Liver (tissue), 8 donors: ENCODE measurements at regions not wholly inside any gene's neighbourhood (a gene's known extent, or its start where the extent isn't known, plus 50 kb on each side); places are given as distances from the start of the nearest gene placed in this dataset.

Experiments
- DNase-seq: peaks from one replicate; pipeline ENCODE4 v3.0.0-alpha.2; 2017; ENCODE audit warnings: low spot score
- H3K27ac ChIP-seq, 2 donors: one replicate each; pipeline ENCODE4 v1.7.0; 2013; ENCODE audit warnings: inconsistent platforms in 2 of 2, low read length in 2 of 2, control low read depth in 1 of 2, low read depth in 1 of 2, mild to moderate bottlenecking in 1 of 2
- H3K27me3 ChIP-seq, 4 donors: one replicate each; pipeline versions ENCODE4 v1.6.1 to v1.7.0; 2013; ENCODE audit warnings: low read length in 3 of 4, inconsistent platforms in 1 of 4, mild to moderate bottlenecking in 1 of 4, moderate library complexity in 1 of 4; ENCODE audit not compliant: control insufficient read depth in 4 of 4, insufficient read depth in 4 of 4
- H3K36me3 ChIP-seq, 4 donors: one replicate each; pipeline versions ENCODE4 v1.6.1 to v1.7.0; 2013; ENCODE audit warnings: low read length in 3 of 4, mild to moderate bottlenecking in 3 of 4, low read depth in 1 of 4, moderate library complexity in 1 of 4; ENCODE audit not compliant: control insufficient read depth in 4 of 4, insufficient read depth in 3 of 4
- H3K4me1 ChIP-seq, 4 donors: one replicate each; pipeline versions ENCODE4 v1.6.1 to v1.7.0; 2013; ENCODE audit warnings: low read length in 3 of 4, mild to moderate bottlenecking in 3 of 4, moderate library complexity in 1 of 4; ENCODE audit not compliant: control insufficient read depth in 4 of 4, insufficient read depth in 4 of 4
- H3K4me3 ChIP-seq, 3 donors: one replicate each; pipeline versions ENCODE4 v1.6.1 to v1.7.0; 2013; ENCODE audit warnings: low read length in 3 of 3, control low read depth in 1 of 3, low read depth in 1 of 3, mild to moderate bottlenecking in 1 of 3
- H3K9ac ChIP-seq, 2 donors: one replicate each; pipeline ENCODE4 v1.7.0; 2013; ENCODE audit warnings: low read length in 2 of 2, mild to moderate bottlenecking in 2 of 2, moderate library complexity in 2 of 2, control low read depth in 1 of 2, low read depth in 1 of 2
- H3K9me3 ChIP-seq, 4 donors: one replicate each; pipeline versions ENCODE4 v1.6.1 to v1.7.0; 2013; ENCODE audit warnings: low read length in 3 of 4; ENCODE audit not compliant: control insufficient read depth in 4 of 4
- CTCF ChIP-seq: fragments of 150-350 bp; IDR thresholded peaks from 2 replicates; pipeline ENCODE4 v1.5.1; 2017; ENCODE audit warnings: improper control_type of control experiment, low read depth, low read length; ENCODE audit not compliant: missing input control
- EGR1 ChIP-seq, 2 donors: IDR thresholded peaks; 2 replicates each; pipeline ENCODE4 v1.6.1; 2016 to 2018; ENCODE audit warnings: antibody characterized with exemption in 2 of 2, low read depth in 2 of 2
- FOXA1 ChIP-seq: IDR thresholded peaks from 2 replicates; pipeline ENCODE4 v1.6.1; 2016; ENCODE audit warnings: antibody characterized with exemption
- FOXA2 ChIP-seq: IDR thresholded peaks from 2 replicates; pipeline ENCODE4 v1.6.1; 2016; ENCODE audit warnings: antibody characterized with exemption
- GABPA ChIP-seq, 2 donors: IDR thresholded peaks in 1 of 2; conservative IDR thresholded peaks in 1 of 2; 2 replicates each; pipeline ENCODE4 v1.6.1; 2016; ENCODE audit warnings: antibody characterized with exemption in 2 of 2, mild to moderate bottlenecking in 1 of 2, moderate library complexity in 1 of 2
- HNF4A ChIP-seq, 2 donors: conservative IDR thresholded peaks; 2 replicates each; pipeline ENCODE4 v1.6.1; 2016; ENCODE audit warnings: antibody characterized with exemption in 2 of 2, mild to moderate bottlenecking in 2 of 2
- JUND ChIP-seq, 2 donors: IDR thresholded peaks; 2 replicates each; pipeline ENCODE4 v1.6.1; 2016; ENCODE audit warnings: antibody characterized with exemption in 2 of 2
- MAX ChIP-seq: IDR thresholded peaks from 2 replicates; pipeline ENCODE4 v1.6.1; 2016; ENCODE audit warnings: antibody characterized with exemption
- NR2F2 ChIP-seq: IDR thresholded peaks from 2 replicates; pipeline ENCODE4 v1.6.1; 2016; ENCODE audit warnings: antibody characterized with exemption
- RAD21 ChIP-seq, 2 donors: IDR thresholded peaks; 2 replicates each; pipeline ENCODE4 v1.6.1; 2016; ENCODE audit warnings: antibody characterized with exemption in 2 of 2, mild to moderate bottlenecking in 2 of 2
- RXRA ChIP-seq, 2 donors: IDR thresholded peaks; 2 replicates each; pipeline ENCODE4 v1.6.1; 2017 to 2018; ENCODE audit warnings: antibody characterized with exemption in 2 of 2, mild to moderate bottlenecking in 1 of 2
- SP1 ChIP-seq: IDR thresholded peaks from 2 replicates; pipeline ENCODE4 v1.6.1; 2018; ENCODE audit warnings: antibody characterized with exemption, mild to moderate bottlenecking
- TAF1 ChIP-seq: conservative IDR thresholded peaks from 2 replicates; pipeline ENCODE4 v1.6.1; 2016; ENCODE audit warnings: antibody characterized with exemption, mild to moderate bottlenecking
- WGBS: extraction: QIAGEN DNeasy Blood & Tissue Kit; methylation state at CpG from one replicate; pipeline ENCODE4 v1.1.7; 2013; 5-methylcytosine and 5-hydroxymethylcytosine counted together
- TF ChIP-seq, protein P1 (sequence below): IDR thresholded peaks from 2 replicates; pipeline ENCODE4 v1.6.1; 2016; ENCODE audit warnings: antibody characterized with exemption, mild to moderate bottlenecking
- donor health status: healthy.
- donor health status: healthy.
- donor health status: healthy.
- donor health status: healthy.
- donor health status: healthy.

DNA sequence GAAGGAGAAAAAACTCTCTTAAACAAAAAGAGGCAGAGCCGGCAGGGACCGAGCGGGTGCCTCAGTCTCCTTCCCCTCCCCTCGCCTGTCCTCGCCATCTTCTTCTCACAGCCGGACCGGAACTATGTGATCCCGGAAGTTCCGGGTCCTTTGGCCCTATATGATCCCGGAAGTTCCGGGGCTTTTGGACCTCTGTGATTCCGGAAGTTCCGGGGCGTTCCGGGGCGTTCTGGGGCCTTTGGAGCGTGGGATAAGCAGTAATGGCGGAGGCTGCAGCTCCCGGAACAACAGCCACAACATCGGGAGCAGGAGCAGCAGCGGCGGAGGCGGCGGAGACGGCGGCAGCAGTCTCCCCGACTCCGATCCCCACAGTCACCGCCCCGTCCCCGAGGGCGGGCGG is 98.9 kb upstream of the MED14 start:
- DNase-seq, result no peak
- 96% methylated on average over 33 of the region's 33 CpGs for WGBS
- H3K9ac ChIP-seq, result no peak overlapping the region
- no peaks in the 10 kb centered on the region for H3K9me3 ChIP-seq
- no peaks in the 10 kb centered on the region for H3K36me3 ChIP-seq
- TF ChIP-seq HNF4A (conservative IDR thresholded peaks at IDR 0.05) (no peak), MAX (no peak), RAD21 (IDR thresholded peaks at IDR 0.05) (no peak), TAF1 (no peak), GABPA (IDR thresholded peaks at IDR 0.05 in 1 of 2, conservative IDR thresholded peaks at IDR 0.05 in 1 of 2) (no peak)
- TF ChIP-seq, protein P1, sequence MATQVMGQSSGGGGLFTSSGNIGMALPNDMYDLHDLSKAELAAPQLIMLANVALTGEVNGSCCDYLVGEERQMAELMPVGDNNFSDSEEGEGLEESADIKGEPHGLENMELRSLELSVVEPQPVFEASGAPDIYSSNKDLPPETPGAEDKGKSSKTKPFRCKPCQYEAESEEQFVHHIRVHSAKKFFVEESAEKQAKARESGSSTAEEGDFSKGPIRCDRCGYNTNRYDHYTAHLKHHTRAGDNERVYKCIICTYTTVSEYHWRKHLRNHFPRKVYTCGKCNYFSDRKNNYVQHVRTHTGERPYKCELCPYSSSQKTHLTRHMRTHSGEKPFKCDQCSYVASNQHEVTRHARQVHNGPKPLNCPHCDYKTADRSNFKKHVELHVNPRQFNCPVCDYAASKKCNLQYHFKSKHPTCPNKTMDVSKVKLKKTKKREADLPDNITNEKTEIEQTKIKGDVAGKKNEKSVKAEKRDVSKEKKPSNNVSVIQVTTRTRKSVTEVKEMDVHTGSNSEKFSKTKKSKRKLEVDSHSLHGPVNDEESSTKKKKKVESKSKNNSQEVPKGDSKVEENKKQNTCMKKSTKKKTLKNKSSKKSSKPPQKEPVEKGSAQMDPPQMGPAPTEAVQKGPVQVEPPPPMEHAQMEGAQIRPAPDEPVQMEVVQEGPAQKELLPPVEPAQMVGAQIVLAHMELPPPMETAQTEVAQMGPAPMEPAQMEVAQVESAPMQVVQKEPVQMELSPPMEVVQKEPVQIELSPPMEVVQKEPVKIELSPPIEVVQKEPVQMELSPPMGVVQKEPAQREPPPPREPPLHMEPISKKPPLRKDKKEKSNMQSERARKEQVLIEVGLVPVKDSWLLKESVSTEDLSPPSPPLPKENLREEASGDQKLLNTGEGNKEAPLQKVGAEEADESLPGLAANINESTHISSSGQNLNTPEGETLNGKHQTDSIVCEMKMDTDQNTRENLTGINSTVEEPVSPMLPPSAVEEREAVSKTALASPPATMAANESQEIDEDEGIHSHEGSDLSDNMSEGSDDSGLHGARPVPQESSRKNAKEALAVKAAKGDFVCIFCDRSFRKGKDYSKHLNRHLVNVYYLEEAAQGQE, result no peak
- H3K4me1 ChIP-seq, result no peaks in the 10 kb centered on the region
- H3K27ac ChIP-seq, result no peak overlapping the region
- H3K4me3 ChIP-seq, result no peak overlapping the region
- H3K27me3 ChIP-seq, result no peaks in the 10 kb centered on the region

- no peaks in the 10 kb centered on the region for H3K36me3 ChIP-seq
- H3K4me1 ChIP-seq, result no peaks in the 10 kb centered on the region
- H3K27ac ChIP-seq, result no peak overlapping the region
- no peak overlapping the region for H3K9ac ChIP-seq
- DNase-seq, result no peak
- H3K9me3 ChIP-seq, result peaks cover 0 to 2% (median 0%) of the 10 kb centered on the region in 4 donors
- 86% methylated on average over 7 of the region's 7 CpGs for WGBS
- no peaks in the 10 kb centered on the region for H3K27me3 ChIP-seq
- no peak overlapping the region for H3K4me3 ChIP-seq
- TF ChIP-seq, protein P1, result no peak
- TF ChIP-seq MAX (no peak), NR2F2 (no peak), RXRA (IDR thresholded peaks at IDR 0.05) (no peak), FOXA1 (no peak)
Observed at GRCh38 chrX:40835526-40835925, 100.2 kb upstream of the MED14 start.

DNA sequence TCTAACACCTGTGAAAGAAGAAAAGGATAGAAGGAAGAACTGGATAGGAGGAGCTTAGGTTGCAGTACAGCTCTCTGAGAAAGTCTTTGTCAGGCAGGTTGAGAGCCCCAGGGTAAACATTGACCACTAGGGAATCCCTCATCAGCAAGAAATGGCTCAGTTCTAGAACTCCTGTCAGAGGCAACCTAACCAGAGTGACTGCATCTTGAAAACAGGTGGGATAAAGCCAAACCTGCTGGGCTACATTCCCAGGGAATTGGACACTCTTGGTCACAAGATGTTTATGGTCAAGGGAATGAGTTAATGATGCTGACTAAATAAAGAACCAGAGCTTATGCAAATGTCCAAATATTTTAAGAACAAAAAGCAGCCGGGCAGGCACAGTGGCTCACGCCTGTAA is 108.3 kb upstream of the MED14 start:
- 96% methylated on average over 2 of the region's 2 CpGs for WGBS
- H3K4me1 ChIP-seq, result no peaks in the 10 kb centered on the region
- peaks cover 0 to 18% (median 8%) of the 10 kb centered on the region in 4 donors for H3K9me3 ChIP-seq
- H3K27me3 ChIP-seq, result no peaks in the 10 kb centered on the region
- H3K27ac ChIP-seq, result no peak overlapping the region
- no peak overlapping the region for H3K4me3 ChIP-seq
- TF ChIP-seq FOXA1, result no peak
- no peak for TF ChIP-seq TAF1
- no peak for TF ChIP-seq MAX
- no peak for TF ChIP-seq HNF4A (conservative IDR thresholded peaks at IDR 0.05)
- TF ChIP-seq FOXA2, result no peak
- TF ChIP-seq EGR1 (IDR thresholded peaks at IDR 0.05; ENCODE audit: low read depth in 2 of 2), result no peak
- no peak for TF ChIP-seq RAD21 (IDR thresholded peaks at IDR 0.05)
- no peak for TF ChIP-seq SP1
- no peak for TF ChIP-seq CTCF
- TF ChIP-seq JUND (IDR thresholded peaks at IDR 0.05), result no peak
- TF ChIP-seq RXRA (IDR thresholded peaks at IDR 0.05), result no peak
- H3K9ac ChIP-seq, result no peak overlapping the region
- DNase-seq, result no peak
- H3K36me3 ChIP-seq, result no peaks in the 10 kb centered on the region
